NK-92 treated with Interleukin-12 subunit alpha and Interleukin-12 subunit beta, amount 100 ng/mL, for 24 hours (cell line): ENCODE measurements at regions not wholly inside any gene's neighbourhood (a gene's known extent, or its start where the extent isn't known, plus 50 kb on each side); places are given as distances from the start of the nearest gene placed in this dataset.

Source experiments
- DNase-seq: peaks from one replicate; lab custom pipeline; 2025; lab: John Stamatoyannopoulos, UW

DNA sequence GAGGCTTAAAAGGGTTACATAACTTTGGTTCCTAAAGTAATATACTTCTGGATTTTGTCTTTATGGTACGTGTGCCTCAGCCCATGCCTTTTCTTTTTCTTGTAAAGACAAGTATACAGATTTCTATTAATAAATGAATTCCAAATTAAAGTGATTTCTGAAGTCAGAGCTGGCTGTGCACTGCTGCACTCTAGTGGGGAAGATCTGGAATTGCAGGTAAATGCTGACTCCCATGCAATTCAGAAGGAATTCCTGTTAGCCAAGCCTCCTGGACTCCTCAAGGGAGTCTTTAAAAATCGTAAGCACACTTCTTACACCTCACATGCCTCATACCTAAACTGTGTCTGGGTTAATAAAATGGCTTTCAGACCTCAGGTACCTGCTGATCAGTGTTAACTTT lies 118.4 kb upstream of the SLC7A1 start:
- no peak for DNase-seq

DNA sequence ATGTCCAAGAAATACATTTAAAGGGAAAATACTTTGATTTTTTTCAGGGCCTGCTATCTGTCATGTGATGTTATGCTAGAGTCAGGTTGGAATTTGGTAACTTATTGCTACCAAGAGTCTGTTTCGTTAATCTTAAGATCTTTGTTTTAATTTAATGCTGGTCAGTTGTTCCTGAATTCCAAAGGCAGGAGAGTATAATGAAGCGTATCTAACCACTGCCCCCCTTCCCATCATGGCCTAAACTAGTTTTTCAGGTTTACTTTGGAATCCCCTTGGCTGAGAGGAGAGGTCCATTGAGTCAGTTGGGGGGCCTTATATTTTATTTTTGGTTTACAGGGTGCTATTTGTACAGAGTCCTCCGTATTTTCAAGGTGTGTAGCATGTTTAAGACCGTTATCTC lies 116.3 kb upstream of the SLC7A1 start:
- DNase-seq: no peak

DNA sequence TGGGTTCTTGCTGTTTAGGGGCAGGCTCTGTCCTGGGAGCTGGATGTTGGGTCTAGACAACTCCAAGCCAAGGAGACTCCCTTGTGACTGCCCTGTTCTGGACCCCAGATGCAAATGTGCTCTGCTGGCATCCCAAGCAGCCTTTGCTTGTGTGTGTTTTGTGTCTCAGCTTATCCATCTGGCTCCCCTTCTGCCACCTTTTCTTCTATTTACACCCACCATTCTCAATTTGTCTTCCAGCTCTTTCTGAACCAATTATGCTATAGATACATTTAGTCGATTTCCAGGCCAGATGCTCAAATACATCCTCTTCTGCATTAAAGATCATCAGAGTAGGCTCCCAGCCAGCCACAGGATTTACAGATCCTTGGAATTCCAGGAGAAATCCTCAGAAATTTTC lies 115.0 kb upstream of the SLC7A1 start:
- no peak for DNase-seq

DNA sequence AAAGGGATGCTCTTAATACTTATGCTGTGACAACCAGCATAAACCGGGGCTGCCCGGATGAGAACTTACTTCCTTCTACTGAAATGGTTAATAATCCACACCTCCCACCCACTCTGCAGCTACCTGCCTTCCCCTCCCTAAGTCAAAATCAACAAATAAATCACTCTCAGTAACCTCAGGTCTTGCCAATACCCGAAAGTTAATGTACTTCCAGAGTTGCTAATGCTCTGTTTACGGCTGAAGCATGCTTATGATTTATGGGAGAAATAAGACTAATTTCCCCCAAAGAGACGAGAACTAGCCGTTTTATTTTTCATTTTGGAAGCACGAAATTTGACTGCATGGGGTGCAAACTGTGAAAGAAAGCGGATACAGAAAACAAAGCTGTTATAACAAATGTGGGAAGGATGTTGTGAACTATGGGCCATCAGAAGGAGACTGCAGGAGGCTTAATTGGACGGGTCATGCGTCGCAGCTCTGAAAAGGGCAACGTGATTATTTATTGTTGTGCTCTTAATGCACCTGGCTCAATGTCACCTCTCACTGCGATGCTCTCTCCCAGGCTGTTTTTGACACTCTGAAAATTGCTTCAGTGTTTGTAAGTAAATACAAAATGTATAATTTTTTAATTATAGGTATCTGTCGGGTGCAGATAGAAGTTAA lies 114.0 kb upstream of the SLC7A1 start:
- DNase-seq: no peak

DNA sequence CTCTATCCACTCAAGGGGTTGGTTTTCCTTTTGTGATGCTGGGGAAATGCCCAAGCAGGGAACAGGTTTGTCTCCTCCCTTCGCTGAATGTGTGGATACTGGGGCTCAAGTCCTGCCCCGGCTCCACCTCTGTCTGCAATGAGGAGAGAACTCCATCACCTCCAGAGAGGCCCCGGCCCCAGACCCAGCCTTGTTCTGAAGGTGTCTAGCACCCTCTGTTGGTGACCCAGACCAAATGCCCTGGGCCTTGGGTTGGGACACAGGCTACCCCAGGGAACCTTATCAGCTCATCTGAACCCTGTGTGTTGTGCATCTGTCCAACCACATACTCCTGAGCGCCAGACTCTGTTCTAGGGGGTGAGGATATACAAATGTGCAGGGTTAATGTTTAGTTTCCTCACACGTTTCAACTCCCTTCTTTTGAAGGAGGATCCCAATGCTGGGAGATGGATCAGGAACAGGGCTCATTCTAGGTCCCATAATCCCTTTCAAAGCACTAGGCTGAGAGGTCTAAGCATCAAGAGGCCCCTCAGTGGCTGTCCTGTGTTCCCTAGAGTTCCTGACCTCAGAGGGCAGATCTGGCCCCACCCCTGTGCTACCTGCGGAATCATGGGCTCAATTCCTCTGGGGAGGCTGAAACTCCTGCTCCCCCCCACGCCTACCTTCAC lies 112.5 kb upstream of the SLC7A1 start:
- DNase-seq: peak; percentile 9

DNA sequence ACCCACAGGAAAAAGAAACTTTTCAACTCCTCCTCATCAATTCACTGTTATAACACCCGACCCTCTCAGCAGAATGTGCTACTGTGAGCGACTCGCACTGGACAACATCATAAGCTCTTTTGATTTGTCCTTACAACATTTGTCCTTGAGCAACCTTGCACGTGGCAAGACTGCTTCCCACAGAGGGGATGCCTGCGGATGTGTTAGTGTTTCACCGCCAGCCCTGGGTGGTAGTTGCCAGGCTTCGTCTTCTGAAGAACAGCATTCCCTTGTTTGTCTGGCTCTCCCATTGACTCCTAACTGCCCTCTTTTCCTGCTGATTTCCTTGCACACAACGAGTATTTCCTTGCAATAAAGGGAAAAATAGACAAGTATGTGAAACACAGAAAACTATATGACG lies 111.4 kb upstream of the SLC7A1 start:
- DNase-seq: no peak

DNA sequence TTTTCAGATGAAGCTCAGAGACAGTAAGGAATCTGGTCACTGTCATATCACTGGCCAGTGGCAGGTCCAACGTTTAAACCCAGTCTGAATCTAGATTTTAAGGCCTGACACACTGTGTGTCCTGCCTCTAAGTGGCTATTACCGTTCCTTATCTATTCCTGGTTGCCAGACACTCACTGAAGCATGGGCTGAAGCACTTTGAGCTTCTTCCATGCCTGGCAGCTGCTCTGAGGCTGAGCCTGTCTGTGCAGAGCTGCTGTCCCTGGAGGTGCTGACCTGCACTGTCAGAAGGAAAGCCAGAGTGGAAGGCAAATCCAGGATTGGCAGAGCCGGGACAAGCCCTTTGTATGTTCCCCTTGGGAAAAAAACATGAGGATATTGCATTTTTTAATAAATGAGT lies 109.2 kb upstream of the SLC7A1 start:
- no peak for DNase-seq

DNA sequence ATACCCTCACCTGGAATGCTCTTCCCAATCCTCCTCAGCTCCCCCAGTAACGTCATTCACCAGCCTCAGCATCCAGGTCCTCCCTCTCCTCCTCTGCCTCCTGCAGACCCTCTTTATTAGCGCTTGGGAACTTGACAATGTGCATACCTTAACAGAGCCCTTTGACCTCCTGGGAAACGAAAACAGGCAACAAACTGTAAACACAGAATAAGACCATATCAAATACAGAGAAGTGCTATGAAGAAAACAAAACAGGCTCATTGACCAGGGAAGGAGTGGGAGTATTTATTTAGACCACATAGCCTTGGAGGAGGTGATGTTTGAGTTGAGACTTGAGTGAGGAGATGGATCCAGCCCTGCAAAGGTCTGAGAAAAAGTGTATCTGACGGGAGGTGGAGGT lies 107.9 kb upstream of the SLC7A1 start:
- DNase-seq: no peak

DNA sequence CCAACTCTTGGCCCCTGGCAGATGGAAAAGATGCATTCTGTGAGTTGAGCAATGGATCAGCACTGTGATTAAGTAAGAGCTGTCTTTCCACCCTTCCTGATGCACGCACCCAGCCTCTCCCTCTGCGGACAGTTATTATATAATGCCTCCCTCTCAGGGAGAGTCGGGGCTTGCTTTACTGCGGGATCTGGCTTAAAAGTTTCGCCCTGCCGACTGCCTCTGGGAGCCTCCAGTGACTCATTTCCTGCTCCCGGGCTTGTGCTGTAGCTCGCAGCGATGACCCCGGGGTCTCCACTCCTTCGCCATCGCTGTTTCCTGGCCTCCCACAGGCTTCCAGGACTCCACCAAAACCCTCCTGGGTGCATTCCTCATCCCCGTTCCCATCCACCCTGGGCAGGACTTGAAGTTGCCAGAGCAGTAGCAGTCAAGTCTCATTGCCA lies 107.4 kb upstream of the SLC7A1 start:
- DNase-seq: no peak

DNA sequence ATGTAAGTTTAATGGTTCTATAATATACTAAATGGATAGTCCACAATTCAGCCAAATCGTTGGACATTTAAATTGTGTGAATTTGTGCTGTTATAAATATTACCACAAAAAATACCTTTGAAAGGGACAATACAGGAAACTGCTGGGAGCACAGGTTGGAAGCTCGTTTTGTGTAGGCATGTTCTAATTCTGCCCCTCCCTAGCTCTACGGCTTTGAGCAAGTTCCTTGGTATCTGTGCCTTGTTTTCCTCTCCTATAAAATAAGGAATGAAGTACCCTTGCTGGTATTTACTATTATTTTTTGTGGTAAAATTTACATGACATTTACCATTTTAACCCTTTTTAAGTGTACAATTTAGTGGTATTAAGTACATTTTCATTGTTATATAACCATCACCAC lies 102.6 kb upstream of the SLC7A1 start:
- DNase-seq: no peak

DNA sequence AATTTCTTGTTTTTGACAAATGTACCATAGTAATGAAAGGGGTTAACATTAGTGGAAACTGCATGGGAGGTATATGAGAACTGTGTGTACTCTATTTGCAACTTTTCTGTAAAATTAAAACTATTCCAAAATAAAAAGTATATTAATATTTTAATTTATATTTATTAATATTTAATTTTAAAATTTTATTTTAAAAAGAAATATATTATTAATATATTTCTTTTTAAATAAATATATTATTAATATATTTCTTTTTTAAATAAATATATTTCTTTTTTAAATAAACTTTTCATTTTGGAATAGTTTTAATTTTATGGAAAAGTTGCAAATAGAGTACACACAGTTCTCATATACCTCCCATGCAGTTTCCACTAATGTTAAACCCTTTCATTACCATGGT lies 101.1 kb upstream of the SLC7A1 start:
- DNase-seq: no peak

DNA sequence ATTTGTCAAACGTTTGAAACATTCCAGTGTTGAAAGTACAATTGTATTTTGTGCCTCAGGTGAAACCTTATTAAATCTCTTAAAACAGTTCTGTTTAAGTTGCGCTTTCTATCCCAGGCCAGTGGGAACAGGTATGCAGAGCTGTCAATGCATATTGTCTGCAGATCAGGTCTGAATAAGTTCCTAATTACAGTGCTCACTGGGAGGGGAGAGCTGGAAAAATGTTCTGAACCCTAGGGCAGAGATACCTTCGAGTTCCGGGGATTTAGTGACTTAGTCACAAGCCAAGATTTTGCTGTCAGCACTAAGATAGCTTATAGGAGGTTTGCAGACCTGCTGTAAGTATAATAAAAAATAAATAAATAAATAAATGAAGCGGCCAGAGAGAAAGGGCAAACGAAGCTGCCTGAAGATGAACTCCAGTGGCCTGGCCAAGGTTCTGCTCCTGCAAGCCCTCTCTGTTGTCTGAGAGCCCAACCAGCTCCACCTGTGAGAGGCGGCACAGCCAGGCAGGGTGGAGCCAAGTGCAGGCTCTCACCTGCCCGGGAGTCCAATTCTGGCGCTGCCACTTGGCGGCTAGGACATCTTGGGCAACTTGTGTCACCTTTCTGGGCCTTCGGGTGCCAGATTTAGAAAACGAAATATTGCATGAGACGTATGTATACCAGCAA lies 97.9 kb upstream of the SLC7A1 start:
- no peak for DNase-seq

DNA sequence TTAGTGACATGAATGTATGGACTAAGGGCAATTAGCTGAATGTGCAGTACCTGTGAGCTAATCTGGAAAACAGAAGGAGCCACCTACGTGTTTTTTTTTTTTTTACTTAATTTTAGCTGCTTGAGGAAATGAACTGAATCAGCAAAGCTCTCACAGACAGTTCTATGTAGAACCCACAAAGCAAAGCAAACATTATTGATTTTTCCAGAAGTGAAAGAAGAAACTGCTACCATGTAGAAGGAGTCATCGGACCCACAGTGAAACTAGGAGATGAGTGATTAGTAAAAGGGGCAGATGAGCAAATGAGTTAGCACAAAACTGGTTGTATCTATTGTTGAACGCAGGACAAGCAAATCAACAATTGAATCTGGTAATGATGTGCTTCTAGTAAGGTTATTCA lies 94.1 kb upstream of the SLC7A1 start:
- DNase-seq: no peak

DNA sequence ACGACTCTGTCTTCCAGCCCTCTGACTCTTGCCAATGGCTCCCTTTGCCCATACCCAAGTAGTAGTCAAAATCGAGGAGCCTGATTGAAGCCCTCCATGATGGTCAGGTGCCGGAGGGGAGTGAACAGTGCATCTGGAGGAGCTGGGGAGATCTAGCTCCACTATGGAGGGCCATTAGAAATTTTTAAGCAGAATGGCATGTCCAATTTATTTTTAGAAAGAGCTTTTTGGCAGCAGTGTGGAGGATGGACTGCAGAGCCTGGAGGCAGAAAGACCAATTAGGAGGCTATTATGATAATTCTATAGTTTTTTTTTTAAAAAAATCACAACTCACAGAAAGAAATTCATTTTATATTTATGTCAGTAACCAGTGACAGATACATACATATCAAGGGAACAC lies 92.7 kb upstream of the SLC7A1 start:
- DNase-seq: no peak

DNA sequence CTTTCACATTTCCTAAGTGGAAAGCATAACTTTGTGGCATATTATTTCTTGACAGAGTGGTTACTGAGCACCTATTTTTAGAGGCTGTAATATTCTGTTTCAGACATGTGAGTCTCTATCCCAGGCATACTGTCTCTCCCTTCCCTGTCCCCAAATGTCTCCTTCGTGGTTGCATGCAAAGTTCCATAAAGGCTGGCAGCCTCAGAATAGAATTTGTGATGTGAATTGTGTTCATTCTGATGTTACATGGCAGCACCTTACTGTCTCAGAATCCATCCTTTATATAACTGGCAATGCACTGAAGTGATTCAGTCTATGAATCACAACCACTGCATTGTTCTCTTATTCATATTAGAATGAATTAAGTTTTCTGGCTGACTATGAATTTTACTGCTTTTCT lies 89.0 kb upstream of the SLC7A1 start:
- DNase-seq: no peak

DNA sequence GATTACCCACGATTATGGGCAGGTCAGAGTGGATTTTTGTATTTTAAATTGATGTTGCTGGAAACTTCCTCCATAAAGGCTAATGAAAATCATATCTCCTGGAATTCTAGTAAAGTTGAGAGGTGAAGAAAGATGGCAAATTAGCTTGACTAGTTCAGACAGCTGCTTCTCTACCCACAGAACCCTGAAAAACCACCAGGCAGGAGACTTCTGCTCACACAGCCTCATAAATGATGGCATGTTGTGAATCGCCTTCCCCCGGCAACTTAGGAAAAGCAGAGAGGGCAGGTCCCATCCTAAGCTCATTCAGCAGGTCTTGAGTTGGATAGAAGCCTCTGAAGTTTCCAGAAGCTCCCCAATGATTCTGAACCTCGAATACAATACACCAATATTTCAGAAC lies 87.6 kb upstream of the SLC7A1 start:
- DNase-seq: no peak

DNA sequence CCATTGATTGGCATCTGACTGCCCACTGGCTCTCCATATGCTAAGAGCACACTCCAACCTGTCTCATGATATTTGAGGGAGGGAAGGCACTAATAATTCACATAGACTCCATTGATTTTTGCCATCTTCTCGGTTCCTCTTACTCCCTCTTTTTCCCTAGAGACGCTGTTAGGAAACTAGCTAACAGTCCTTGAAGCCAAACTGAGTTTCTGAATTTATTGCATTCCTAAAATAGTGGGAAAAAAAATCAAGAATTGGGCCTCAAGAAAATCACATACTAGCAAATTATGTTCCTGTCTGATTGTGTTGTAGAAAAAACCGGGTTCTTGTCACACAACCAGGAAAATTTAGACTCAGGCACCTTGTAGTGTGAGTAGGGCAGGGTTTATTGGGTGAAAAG lies 86.4 kb upstream of the SLC7A1 start:
- DNase-seq: no peak

DNA sequence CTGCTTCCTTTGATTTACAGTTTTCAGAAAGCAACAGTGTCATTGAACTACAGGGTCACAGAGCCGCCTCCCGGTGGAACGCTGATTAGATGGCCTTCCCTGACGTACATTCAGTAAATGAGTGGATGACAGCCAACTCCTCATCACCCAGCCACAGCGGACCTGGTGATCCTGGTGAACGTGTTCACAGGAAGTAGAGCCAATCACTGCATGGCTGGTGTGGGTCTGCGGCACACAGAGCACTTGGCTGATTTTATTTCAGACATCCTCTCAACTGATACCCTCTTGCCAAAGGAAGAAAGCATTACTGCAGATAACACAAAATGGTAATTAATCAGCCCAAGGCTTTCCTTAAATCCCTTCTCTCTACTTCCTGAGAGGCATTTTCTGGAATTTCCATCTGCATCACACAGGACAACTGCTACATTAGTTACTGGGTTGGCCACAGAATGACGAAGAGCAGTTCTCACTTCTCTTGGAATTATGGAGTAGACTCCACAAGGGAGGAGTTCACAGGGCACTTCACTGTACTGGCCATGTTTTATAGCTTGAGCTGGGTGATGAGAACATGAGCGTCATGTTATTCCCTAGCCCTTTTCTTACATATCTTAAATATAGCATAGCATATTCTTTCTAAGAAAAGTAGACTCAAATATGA lies 84.0 kb upstream of the SLC7A1 start:
- DNase-seq: no peak

DNA sequence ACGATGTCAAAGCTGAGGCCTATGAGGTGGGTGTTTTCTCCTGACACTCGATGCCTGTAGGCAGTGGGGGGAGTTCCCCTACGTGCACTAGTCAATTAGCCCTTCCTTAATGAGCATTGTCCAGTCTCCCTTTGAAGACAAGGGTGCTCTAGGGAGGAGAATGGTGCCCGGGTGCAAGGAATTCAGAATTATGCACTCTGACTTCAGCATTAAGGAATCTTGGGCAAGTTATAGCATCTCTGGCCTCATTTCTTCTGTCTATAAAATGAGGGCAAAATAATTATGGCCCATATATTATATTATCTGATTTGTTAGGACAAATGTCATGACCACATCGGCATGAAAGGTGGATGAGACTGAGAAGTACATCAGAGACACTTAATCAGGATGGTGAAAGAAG lies 82.1 kb upstream of the SLC7A1 start:
- DNase-seq: no peak

DNA sequence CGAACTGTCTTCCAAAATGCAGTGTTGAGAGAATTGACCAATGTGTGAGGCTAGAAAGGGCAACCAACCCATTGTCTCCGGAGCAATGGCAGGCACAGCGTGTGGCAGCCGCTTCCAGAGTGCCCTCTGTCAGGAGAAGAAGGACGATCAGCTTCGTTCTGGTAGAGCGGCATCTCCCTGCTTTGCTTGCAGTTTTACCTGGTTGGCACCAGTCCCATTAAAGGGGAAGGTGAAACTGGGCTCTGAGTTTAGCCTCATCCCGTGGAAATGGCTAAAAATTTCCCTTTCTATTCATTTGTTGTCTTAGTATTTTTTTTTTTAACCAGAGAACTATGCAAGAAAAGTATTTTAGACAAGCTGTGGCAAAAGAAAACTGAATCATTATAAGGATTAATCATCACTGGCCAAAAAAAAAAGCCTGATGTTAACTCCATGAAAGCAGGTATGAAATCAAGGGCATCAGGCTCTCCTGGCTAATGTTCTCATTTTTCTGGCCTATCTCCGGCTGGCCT lies 81.5 kb upstream of the SLC7A1 start:
- no peak for DNase-seq

DNA sequence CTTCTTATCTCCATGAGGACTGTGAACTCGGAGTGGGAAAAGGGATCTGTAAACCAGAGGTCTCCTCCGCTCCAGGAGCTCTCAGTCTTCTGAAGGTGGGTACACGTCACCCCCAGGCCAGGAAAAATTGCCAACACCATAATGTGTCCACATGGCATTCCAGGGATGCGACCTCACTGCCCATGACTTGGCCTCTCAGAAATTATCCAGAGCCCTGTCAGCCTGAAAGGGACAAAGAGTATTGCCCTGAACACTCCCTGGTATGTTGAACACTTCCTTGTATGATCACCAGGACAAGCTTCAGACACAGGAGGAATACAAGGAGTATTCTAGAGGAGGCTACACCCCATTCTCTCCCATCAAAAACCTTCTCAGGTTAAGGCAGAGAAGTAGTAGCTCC lies 81.0 kb upstream of the SLC7A1 start:
- no peak for DNase-seq

DNA sequence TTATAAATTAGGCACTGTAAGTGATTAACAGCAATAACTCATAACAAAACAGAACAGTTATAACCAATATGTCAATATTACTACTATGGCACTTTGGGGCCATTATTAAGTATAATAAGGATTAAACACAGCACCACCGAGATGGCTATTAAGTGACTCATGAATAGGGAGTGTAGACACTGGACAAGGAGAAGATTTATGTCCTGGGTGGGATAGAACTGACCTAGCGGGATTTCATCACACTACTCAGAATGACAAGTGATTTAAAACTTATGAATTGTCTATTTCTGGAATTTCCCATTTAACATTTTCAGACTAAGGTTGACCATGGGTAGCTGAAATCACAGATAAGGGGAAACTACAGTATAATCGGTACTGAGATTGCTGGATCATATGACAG lies 79.0 kb upstream of the SLC7A1 start:
- DNase-seq: no peak

DNA sequence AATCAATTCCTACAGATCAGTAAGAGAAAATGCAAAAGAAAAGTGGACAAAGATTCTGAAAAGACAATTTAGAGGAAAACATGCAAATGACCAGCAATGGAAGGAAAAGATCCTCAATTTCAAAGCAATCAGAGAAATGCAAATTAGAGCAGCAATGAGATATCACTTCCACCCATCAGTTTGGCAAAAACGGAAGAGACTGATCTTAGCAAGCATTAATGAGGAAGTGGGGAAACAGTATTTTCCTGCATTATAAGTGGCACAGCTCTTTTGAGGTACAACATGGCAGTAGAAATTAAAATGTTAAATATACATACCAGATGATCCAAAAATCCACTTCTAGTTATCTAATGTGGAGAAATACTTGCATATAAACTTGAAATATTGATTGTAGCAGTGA lies 69.1 kb upstream of the SLC7A1 start:
- DNase-seq: no peak
